Glomerular visceral epithelial cell (primary cell): ENCODE measurements at regions not wholly inside any gene's neighbourhood (a gene's known extent, or its start where the extent isn't known, plus 50 kb on each side); places are given as distances from the start of the nearest gene placed in this dataset.

ENCODE experiments used
- DNase-seq: peaks from one replicate; pipeline ENCODE4 v3.0.0-alpha.2; 2016; ENCODE audit errors: extremely low spot score

GRCh38 chr16:6068063-6068462 lies 970.5 kb upstream of the EEF2KMT start:
- no peak for DNase-seq

- DNase-seq, result no peak
These were observed 969.1 kb upstream of the EEF2KMT start for GRCh38 chr16:6066652-6067051.

- DNase-seq, result no peak
These were observed 965.9 kb upstream of the EEF2KMT start for GRCh38 chr16:6063526-6063925.

GRCh38 chr16:6059671-6060070 lies 962.1 kb upstream of the EEF2KMT start:
- DNase-seq, result no peak

GRCh38 chr16:6057821-6058220 lies 960.2 kb upstream of the EEF2KMT start:
- DNase-seq, result no peak

- DNase-seq, result no peak
These were observed 950.4 kb upstream of the EEF2KMT start for GRCh38 chr16:6048017-6048416.

- no peak for DNase-seq
These were observed 949.7 kb upstream of the EEF2KMT start for GRCh38 chr16:6047325-6047724.

GRCh38 chr16:6038941-6039645 lies 941.5 kb upstream of the EEF2KMT start:
- no peak for DNase-seq

GRCh38 chr16:6035161-6035560 lies 937.6 kb upstream of the EEF2KMT start:
- no peak for DNase-seq

- no peak for DNase-seq
These were observed 936.9 kb upstream of the EEF2KMT start for GRCh38 chr16:6034511-6034910.

GRCh38 chr16:6032438-6032837 lies 934.8 kb upstream of the EEF2KMT start:
- DNase-seq, result no peak

GRCh38 chr16:6031567-6031966 lies 934.0 kb upstream of the EEF2KMT start:
- DNase-seq, result no peak

- no peak for DNase-seq
These were observed 933.5 kb upstream of the EEF2KMT start for GRCh38 chr16:6031102-6031501.

- no peak for DNase-seq
These were observed 930.1 kb upstream of the EEF2KMT start for GRCh38 chr16:6027733-6028132.

GRCh38 chr16:6023449-6023848 lies 925.9 kb upstream of the EEF2KMT start:
- no peak for DNase-seq

GRCh38 chr16:6021276-6021943 lies 923.8 kb upstream of the EEF2KMT start:
- no peak for DNase-seq

- no peak for DNase-seq
These were observed 922.8 kb upstream of the EEF2KMT start for GRCh38 chr16:6020162-6020985.

- DNase-seq, result no peak
These were observed 921.9 kb upstream of the EEF2KMT start for GRCh38 chr16:6019490-6019991.

GRCh38 chr16:6018848-6019489 lies 921.4 kb upstream of the EEF2KMT start:
- no peak for DNase-seq

GRCh38 chr16:6016530-6017184 lies 919.1 kb upstream of the EEF2KMT start:
- DNase-seq, result no peak

- no peak for DNase-seq
These were observed 915.1 kb upstream of the EEF2KMT start for GRCh38 chr16:6012716-6013115.
